ENCODE measurements at regions not wholly inside any gene's neighbourhood (a gene's known extent, or its start where the extent isn't known, plus 50 kb on each side); places are given as distances from the start of the nearest gene placed in this dataset.
A peak's percentile ranks its signal among the peaks of the same experiment; 100 is the strongest.

- H2AK5ac ChIP-seq (ENCODE audit: low read depth, low read length) = no peak overlapping the region
- peak overlapping the region; percentile 12 for H2BK120ac ChIP-seq (replicated peaks; ENCODE audit: low read depth, low read length)
- no peaks in the 10 kb centered on the region for H3K9me3 ChIP-seq (ENCODE audit: insufficient read depth in 2 of 2, low read depth in 1 of 2, low read length in 1 of 2)
- POLR2A ChIA-PET (ENCODE audit: partially characterized antibody) = no interaction called here
- H2BK12ac ChIP-seq (ENCODE audit: low read depth, low read length) = no peak overlapping the region
- H3K27ac ChIP-seq (ENCODE audit: low read depth, low read length) = no peak overlapping the region
- H3K4me3 ChIP-seq (ENCODE audit: extremely low read depth in 1 of 4, insufficient read depth in 2 of 4, low read depth in 3 of 4, low read length in 4 of 4) = no peak overlapping the region
- no peaks in the 10 kb centered on the region for H4K20me1 ChIP-seq (replicated peaks in 1 of 2; ENCODE audit: control insufficient read depth in 1 of 2, insufficient read depth in 2 of 2, low read length in 2 of 2)
- CTCF ChIA-PET (ENCODE audit: partially characterized antibody) = interaction anchor here (1.1 to 2.7 kb wide), 2 partner anchors 159 to 241 kb away, joined by 3 to 6 read pairs; no protein-coding TSS in a partner anchor
- no peaks in the 10 kb centered on the region for H3K27me3 ChIP-seq (replicated peaks in 1 of 4; ENCODE audit: control insufficient read depth in 3 of 4, extremely low read depth in 1 of 4, insufficient read depth in 3 of 4, low read length in 3 of 4)
- DNase-seq (ENCODE audit: low read depth in 1 of 2, low spot score in 2 of 2) = no peak
- no peak overlapping the region for H3K23ac ChIP-seq (ENCODE audit: insufficient read length)
- TF ChIP-seq GABPA (IDR thresholded peaks at IDR 0.05; ENCODE audit: borderline replicate concordance, insufficient read depth, low read length) = no peak
- no peak for TF ChIP-seq ATF3 (IDR thresholded peaks at IDR 0.05; ENCODE audit: insufficient read depth, low read depth, low read length)
- no peak for TF ChIP-seq BRCA1 (IDR thresholded peaks at IDR 0.05; ENCODE audit: low read depth, low read length)
- no peak for TF ChIP-seq CREB1 (IDR thresholded peaks at IDR 0.05)
- TF ChIP-seq SP2 (IDR thresholded peaks at IDR 0.05; ENCODE audit: low read length) = no peak
- H4K5ac ChIP-seq (ENCODE audit: insufficient read length, low read depth, low read length) = no peak overlapping the region
- no peak overlapping the region for H3K4ac ChIP-seq (replicated peaks; ENCODE audit: insufficient read length, low read depth, low read length)
- no peak for FAIRE-seq
- no peak overlapping the region for H3K18ac ChIP-seq (ENCODE audit: extremely low read depth, low read length)
- H3K79me1 ChIP-seq (ENCODE audit: low read depth, low read length) = no peaks in the 10 kb centered on the region
- H3K79me2 ChIP-seq (ENCODE audit: control insufficient read depth in 1 of 2, insufficient read depth in 2 of 2, low read length in 2 of 2) = no peaks in the 10 kb centered on the region
- H3K14ac ChIP-seq (ENCODE audit: insufficient read length) = no peak overlapping the region
- no peak overlapping the region for H2BK15ac ChIP-seq (ENCODE audit: low read length)
- H2AFZ ChIP-seq (ENCODE audit: low read length) = no peak overlapping the region
- no peak overlapping the region for H3K56ac ChIP-seq (replicated peaks; ENCODE audit: insufficient read length, low read depth, low read length)
- no peak overlapping the region for H4K8ac ChIP-seq (ENCODE audit: extremely low read depth, insufficient read depth, low read length)
- no peak overlapping the region for H2BK5ac ChIP-seq (ENCODE audit: low read depth, low read length)
- H3K23me2 ChIP-seq (ENCODE audit: low read depth, low read length) = no peaks in the 10 kb centered on the region
- H3K4me2 ChIP-seq (ENCODE audit: insufficient read depth in 1 of 2, low read depth in 2 of 2, low read length in 2 of 2) = no peak overlapping the region
- no peak overlapping the region for H2BK20ac ChIP-seq (ENCODE audit: low read length)
- H4K91ac ChIP-seq (replicated peaks; ENCODE audit: insufficient read length, low read length) = no peak overlapping the region
- H3K9ac ChIP-seq (replicated peaks in 1 of 4; ENCODE audit: extremely low read depth in 1 of 4, low read depth in 3 of 4, low read length in 3 of 4) = no peak overlapping the region
- no peaks in the 10 kb centered on the region for H3K36me3 ChIP-seq (ENCODE audit: control insufficient read depth in 2 of 4, insufficient read depth in 4 of 4, low read length in 3 of 4)
- H3K4me1 ChIP-seq (replicated peaks in 1 of 4; ENCODE audit: control insufficient read depth in 3 of 4, insufficient read depth in 4 of 4, low read length in 3 of 4) = peaks cover 0 to 4% (median 1%) of the 10 kb centered on the region in 4 experiments; a peak in 2 of 7 replicates
Measured at GRCh38 chr2:224211181-224211480, 172.0 kb upstream of the SERPINE2 start.
